ENCODE measurements at regions not wholly inside any gene's neighbourhood (a gene's known extent, or its start where the extent isn't known, plus 50 kb on each side); places are given as distances from the start of the nearest gene placed in this dataset.

DNA sequence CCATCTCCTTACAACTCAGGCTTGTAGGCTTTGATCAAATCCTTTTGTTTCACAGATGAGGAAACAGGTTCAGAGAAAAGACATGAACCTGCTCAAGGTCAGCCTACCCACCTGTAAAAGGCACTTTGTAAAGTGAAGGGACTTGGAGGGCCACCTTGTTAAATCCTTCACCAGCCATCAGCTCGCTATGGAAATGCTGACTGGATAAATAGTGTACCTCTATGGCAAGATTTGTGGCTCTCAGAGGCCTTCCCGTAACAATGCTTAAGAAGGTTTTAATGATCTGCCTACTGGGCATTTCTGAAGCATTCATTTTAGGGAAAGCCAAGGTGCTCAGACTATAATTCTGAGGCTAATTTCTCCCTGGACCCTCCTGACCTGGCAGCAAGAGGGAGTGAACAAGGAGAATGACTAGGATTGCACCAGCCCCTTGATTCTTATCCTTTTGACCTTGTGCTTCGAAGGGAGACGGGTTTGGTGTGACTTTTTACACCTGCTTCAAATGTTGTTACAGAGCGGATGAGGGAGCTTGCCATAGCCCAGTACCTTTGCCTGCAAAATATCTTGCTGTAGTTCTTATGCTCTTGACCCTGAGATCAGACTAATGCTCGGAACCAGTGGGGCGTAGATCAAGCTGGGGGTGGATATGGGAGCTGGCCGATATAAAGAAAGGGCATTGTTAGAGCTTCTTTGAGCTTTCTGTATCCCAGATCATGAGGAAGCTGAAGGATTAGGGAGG, 90.9 kb upstream of the CXCR4 start:
- Histone ChIP-seq H3K4me2 (ENCODE audit: control insufficient read depth, extremely low read depth, insufficient read depth, low read depth, low read length) (no peak overlapping the region), H3K9me1 (ENCODE audit: control insufficient read depth, extremely low read depth, insufficient read depth, low read length) (no peaks in the 10 kb centered on the region), H3K9ac (ENCODE audit: control insufficient read depth, extremely low read depth, insufficient read depth, low read length) (no peak overlapping the region), H3K27ac (ENCODE audit: control insufficient read depth, insufficient read depth, low read length) (no peak overlapping the region), H3K4me3 (ENCODE audit: control insufficient read depth in 2 of 3, extremely low read depth in 1 of 3, insufficient read depth in 2 of 3, low read depth in 1 of 3, low read length in 3 of 3) (no peak overlapping the region), H3K79me2 (ENCODE audit: control insufficient read depth, insufficient read depth, low read length) (no peaks in the 10 kb centered on the region), H2AFZ (ENCODE audit: control insufficient read depth, low read length) (no peak overlapping the region), H4K20me1 (ENCODE audit: control insufficient read depth, extremely low read depth, insufficient read depth, low read length) (no peaks in the 10 kb centered on the region), H3K9me3 (ENCODE audit: control insufficient read depth, low read depth, low read length) (no peaks in the 10 kb centered on the region), H3K27me3 (ENCODE audit: control insufficient read depth, extremely low read depth, insufficient read depth, low read length) (no peaks in the 10 kb centered on the region), H3K36me3 (ENCODE audit: control insufficient read depth in 2 of 2, extremely low read depth in 1 of 2, insufficient read depth in 2 of 2, low read length in 2 of 2) (no peaks in the 10 kb centered on the region), H3K4me1 (ENCODE audit: control insufficient read depth, extremely low read depth, insufficient read depth, low read length) (no peaks in the 10 kb centered on the region)
- no peak for FAIRE-seq
- TF ChIP-seq EZH2 (IDR thresholded peaks at IDR 0.05; ENCODE audit: low read length): no peak
- TF ChIP-seq, protein P1, sequence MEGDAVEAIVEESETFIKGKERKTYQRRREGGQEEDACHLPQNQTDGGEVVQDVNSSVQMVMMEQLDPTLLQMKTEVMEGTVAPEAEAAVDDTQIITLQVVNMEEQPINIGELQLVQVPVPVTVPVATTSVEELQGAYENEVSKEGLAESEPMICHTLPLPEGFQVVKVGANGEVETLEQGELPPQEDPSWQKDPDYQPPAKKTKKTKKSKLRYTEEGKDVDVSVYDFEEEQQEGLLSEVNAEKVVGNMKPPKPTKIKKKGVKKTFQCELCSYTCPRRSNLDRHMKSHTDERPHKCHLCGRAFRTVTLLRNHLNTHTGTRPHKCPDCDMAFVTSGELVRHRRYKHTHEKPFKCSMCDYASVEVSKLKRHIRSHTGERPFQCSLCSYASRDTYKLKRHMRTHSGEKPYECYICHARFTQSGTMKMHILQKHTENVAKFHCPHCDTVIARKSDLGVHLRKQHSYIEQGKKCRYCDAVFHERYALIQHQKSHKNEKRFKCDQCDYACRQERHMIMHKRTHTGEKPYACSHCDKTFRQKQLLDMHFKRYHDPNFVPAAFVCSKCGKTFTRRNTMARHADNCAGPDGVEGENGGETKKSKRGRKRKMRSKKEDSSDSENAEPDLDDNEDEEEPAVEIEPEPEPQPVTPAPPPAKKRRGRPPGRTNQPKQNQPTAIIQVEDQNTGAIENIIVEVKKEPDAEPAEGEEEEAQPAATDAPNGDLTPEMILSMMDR (optimal IDR thresholded peaks at IDR 0.05 in 1 of 3, IDR thresholded peaks at IDR 0.05 in 1 of 3, conservative IDR thresholded peaks at IDR 0.05 in 1 of 3; ENCODE audit: extremely low read depth in 1 of 3, insufficient read depth in 2 of 3, low read length in 3 of 3): no peak
- dilution Hi-C loops (cut with MboI; ENCODE audit: extremely low pct_ligation_motif_present, low sequenced_read_pairs): no loop called here
- no peak for DNase-seq (ENCODE audit: low read depth, low spot score)

DNA sequence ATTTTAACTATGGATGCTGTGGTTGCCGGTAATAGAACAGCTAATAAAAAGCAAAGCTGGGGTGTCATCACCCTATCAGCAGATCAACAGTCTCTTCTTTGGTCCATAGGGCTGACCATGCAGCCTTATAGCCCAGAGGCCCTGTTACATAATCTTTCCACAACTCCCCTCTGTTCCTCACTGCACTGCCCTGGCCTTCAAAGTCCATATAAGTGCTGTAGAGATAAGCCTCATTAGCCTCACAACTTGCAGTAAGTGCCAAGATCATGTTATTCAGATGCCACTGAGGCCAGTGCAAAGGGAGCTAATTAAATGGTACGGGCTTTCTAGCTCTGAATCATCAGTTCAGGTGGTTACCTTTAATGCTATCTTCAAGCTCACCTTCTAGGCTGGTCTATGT, 89.7 kb upstream of the CXCR4 start:
- FAIRE-seq (no peak), DNase-seq (ENCODE audit: low read depth, low spot score) (no peak)
- Histone ChIP-seq H3K4me3 (ENCODE audit: control insufficient read depth in 2 of 3, extremely low read depth in 1 of 3, insufficient read depth in 2 of 3, low read depth in 1 of 3, low read length in 3 of 3) (no peak overlapping the region), H3K9me1 (ENCODE audit: control insufficient read depth, extremely low read depth, insufficient read depth, low read length) (no peaks in the 10 kb centered on the region), H4K20me1 (ENCODE audit: control insufficient read depth, extremely low read depth, insufficient read depth, low read length) (no peaks in the 10 kb centered on the region), H3K4me2 (ENCODE audit: control insufficient read depth, extremely low read depth, insufficient read depth, low read depth, low read length) (no peak overlapping the region), H3K27ac (ENCODE audit: control insufficient read depth, insufficient read depth, low read length) (no peak overlapping the region), H3K9ac (ENCODE audit: control insufficient read depth, extremely low read depth, insufficient read depth, low read length) (no peak overlapping the region), H2AFZ (ENCODE audit: control insufficient read depth, low read length) (no peak overlapping the region), H3K79me2 (ENCODE audit: control insufficient read depth, insufficient read depth, low read length) (no peaks in the 10 kb centered on the region), H3K27me3 (ENCODE audit: control insufficient read depth, extremely low read depth, insufficient read depth, low read length) (no peaks in the 10 kb centered on the region), H3K36me3 (ENCODE audit: control insufficient read depth in 2 of 2, extremely low read depth in 1 of 2, insufficient read depth in 2 of 2, low read length in 2 of 2) (no peaks in the 10 kb centered on the region), H3K4me1 (ENCODE audit: control insufficient read depth, extremely low read depth, insufficient read depth, low read length) (no peaks in the 10 kb centered on the region), H3K9me3 (ENCODE audit: control insufficient read depth, low read depth, low read length) (no peaks in the 10 kb centered on the region)
- TF ChIP-seq EZH2 (IDR thresholded peaks at IDR 0.05; ENCODE audit: low read length): no peak
- TF ChIP-seq, protein P1 (optimal IDR thresholded peaks at IDR 0.05 in 1 of 3, IDR thresholded peaks at IDR 0.05 in 1 of 3, conservative IDR thresholded peaks at IDR 0.05 in 1 of 3; ENCODE audit: extremely low read depth in 1 of 3, insufficient read depth in 2 of 3, low read length in 3 of 3): no peak
- dilution Hi-C loops (cut with MboI; ENCODE audit: extremely low pct_ligation_motif_present, low sequenced_read_pairs): no loop called here

Data from keratinocyte (primary cell).